ENCODE measurements at regions not wholly inside any gene's neighbourhood (a gene's known extent, or its start where the extent isn't known, plus 50 kb on each side); places are given as distances from the start of the nearest gene placed in this dataset.

DNA sequence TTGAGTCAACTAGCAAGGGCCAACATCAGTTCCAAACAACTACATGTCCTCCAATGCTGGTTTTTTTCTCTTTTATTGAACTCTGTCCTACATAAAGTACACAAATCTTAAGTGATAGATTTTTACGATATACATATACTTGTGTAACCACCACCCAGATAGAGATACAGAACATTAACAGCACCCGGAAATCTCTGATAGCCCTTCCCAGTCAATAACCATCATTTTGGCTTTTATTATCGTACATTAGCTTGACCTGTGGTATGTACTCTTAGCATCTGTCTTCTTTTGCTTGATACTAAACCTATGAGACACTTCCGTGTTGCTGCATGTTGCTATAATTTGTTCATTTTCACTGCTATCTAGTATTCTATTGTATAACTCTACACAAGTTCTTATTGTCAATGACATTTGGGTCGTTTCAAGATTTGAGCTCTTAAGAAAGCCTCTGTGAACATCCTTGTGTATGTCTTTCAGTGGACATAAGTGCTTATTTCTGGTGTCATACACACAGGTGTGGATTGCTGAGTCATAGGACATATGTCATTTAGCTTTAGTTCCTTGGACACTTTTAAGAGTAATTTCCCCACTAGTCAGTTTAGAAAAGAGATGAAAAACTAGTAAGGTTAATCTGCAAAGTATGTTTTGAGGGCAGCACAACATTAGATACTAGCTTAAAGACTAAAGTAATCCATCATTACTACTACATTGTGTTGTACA lies 111.1 kb downstream of the PRLHR start:
- intact Hi-C loops (cut with DNase I), result no loop called here

DNA sequence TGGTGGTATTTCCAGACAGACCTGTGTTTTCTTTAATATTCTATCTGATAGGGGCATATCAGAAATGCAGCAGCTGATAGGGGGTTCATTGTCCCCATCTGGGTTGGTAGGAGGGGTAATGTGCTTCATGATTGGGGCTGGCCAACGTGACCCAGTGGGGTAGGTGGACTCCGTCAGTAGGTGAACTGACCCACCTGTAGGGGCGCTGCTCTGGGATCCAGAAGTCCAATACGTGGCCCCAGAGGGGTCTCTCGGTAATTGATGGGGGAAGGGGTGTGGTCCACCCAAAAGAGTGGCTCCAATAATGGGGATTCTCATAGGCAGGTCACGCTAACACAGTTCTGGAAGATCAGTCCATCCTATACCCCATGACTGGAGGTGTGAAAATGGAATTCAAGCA lies 112.0 kb downstream of the PRLHR start:
- Histone ChIP-seq H3K27ac (no peak overlapping the region), H3K9me3 (no peaks in the 10 kb centered on the region), H3K36me3 (no peaks in the 10 kb centered on the region), H3K4me3 (no peak overlapping the region), H3K27me3 (no peaks in the 10 kb centered on the region), H3K4me1 (no peaks in the 10 kb centered on the region)
- ATAC-seq (no peak), DNase-seq (no peak)
- intact Hi-C loops (cut with DNase I), result no loop called here
- TF ChIP-seq, protein P1, sequence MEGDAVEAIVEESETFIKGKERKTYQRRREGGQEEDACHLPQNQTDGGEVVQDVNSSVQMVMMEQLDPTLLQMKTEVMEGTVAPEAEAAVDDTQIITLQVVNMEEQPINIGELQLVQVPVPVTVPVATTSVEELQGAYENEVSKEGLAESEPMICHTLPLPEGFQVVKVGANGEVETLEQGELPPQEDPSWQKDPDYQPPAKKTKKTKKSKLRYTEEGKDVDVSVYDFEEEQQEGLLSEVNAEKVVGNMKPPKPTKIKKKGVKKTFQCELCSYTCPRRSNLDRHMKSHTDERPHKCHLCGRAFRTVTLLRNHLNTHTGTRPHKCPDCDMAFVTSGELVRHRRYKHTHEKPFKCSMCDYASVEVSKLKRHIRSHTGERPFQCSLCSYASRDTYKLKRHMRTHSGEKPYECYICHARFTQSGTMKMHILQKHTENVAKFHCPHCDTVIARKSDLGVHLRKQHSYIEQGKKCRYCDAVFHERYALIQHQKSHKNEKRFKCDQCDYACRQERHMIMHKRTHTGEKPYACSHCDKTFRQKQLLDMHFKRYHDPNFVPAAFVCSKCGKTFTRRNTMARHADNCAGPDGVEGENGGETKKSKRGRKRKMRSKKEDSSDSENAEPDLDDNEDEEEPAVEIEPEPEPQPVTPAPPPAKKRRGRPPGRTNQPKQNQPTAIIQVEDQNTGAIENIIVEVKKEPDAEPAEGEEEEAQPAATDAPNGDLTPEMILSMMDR (IDR thresholded peaks at IDR 0.05), result no peak

More for the DNA sequence above, 111.1 kb downstream of the PRLHR start:
- Histone ChIP-seq H3K4me3 (no peak overlapping the region), H3K27me3 (no peaks in the 10 kb centered on the region), H3K27ac (no peak overlapping the region), H3K4me1 (no peaks in the 10 kb centered on the region), H3K9me3 (peaks cover 0 to 4% of the 10 kb centered on the region in 2 donors), H3K36me3 (no peaks in the 10 kb centered on the region)
- TF ChIP-seq, protein P1 (IDR thresholded peaks at IDR 0.05), result no peak
- DNase-seq, result no peak
- ATAC-seq, result no peak

DNA sequence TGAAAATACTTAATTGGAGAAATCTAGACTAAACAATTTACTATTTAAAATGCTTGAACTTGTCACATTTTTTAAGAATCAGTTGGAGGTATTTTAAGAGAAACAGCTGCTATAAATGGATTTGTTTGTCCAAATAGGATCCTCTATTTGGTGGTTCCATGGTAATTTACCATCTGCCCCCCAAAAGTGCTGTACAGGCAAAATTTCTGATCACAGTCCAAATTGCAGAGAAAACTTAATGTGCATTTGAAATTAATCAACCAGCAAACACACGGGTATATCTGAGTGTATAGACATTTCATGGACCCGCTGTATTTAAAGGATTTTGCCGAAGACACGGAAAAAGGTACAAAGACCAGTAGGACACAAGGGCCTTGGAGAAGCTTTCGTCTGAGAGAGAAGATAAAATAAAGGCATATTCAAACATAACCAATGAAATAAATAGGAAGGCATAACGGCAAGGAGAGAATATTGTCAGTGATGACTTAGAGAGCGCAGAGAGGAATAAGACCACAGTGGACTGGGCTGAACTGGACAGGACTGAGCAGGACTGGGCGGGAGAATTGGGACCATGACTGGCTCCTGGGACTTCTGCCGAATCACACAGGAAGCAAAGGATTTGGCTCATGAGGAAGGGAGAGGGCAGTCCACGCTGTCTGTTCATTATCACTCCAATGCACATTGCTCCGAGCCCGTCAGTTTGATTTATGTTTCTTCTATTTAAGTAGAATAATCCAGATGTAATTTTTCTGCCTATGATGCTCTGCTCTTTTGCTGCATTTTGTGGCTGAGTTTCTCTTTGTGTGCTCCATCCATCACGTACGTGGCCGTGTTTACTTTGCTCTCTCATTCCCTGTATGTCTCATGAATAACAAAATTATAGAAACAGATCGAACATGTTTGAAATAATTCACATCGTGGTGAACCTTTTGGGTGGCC lies 112.8 kb downstream of the PRLHR start:
- Histone ChIP-seq H3K9me3 (no peaks in the 10 kb centered on the region), H3K4me1 (no peaks in the 10 kb centered on the region), H3K27ac (no peak overlapping the region), H3K4me3 (no peak overlapping the region), H3K27me3 (no peaks in the 10 kb centered on the region), H3K36me3 (no peaks in the 10 kb centered on the region)
- ATAC-seq (no peak), DNase-seq (no peak)
- TF ChIP-seq, protein P1 (IDR thresholded peaks at IDR 0.05), result no peak
- intact Hi-C loops (cut with DNase I), result no loop called here

DNA sequence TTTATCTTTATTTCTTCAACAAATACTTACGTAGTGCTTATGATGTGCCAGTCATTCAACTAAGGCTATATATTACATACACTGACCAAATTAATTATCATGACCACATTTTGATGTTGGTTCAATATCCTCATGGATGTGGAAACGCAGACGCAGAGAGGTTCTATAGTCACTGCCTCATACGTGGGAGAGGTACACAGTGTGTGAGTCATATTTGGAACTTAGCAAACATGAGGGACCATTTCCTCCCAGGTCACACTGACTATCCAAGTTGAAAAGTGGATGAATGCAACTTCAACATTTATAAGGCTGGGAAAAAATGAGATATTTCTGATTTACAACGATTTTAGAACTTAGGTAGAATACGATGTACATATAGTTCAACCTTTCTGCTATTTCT lies 113.6 kb downstream of the PRLHR start:
- Histone ChIP-seq H3K9me3 (no peaks in the 10 kb centered on the region), H3K27me3 (no peaks in the 10 kb centered on the region), H3K4me3 (no peak overlapping the region), H3K36me3 (no peaks in the 10 kb centered on the region), H3K27ac (no peak overlapping the region), H3K4me1 (no peaks in the 10 kb centered on the region)
- ATAC-seq (no peak), DNase-seq (no peak)
- TF ChIP-seq, protein P1 (IDR thresholded peaks at IDR 0.05), result no peak
- intact Hi-C loops (cut with DNase I), result no loop called here

DNA sequence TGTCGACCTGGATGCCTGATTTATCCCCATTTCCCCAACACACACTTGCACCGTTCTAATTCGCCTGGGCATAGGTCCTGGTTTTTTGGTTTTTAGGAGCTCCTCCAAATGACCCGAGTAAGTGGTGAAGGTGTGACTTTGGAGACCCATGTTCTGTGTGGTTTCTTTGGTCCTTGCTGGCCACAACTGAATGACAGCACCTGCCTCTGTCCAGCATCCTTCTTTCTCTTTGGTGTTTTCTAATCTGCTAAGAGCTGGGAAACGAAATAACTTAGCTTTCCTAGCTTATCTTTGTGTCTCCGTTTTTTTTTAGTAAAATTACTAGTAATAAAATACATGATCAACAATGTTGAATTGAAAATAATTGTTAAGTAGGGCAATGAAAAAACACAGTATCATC lies 120.2 kb downstream of the PRLHR start:
- H3K4me3 ChIP-seq, result no peak overlapping the region
- H3K36me3 ChIP-seq, result no peaks in the 10 kb centered on the region
- no peak overlapping the region for H3K27ac ChIP-seq
- peaks cover 0 to 1% of the 10 kb centered on the region in 2 donors for H3K9me3 ChIP-seq
- intact Hi-C loops (cut with DNase I), result no loop called here
- no peaks in the 10 kb centered on the region for H3K4me1 ChIP-seq
- ATAC-seq, result no peak
- H3K27me3 ChIP-seq, result peaks cover 0 to 29% of the 10 kb centered on the region in 2 donors
- TF ChIP-seq, protein P1 (IDR thresholded peaks at IDR 0.05), result no peak
- DNase-seq, result no peak
